ENCODE measurements at regions not wholly inside any gene's neighbourhood (a gene's known extent, or its start where the extent isn't known, plus 50 kb on each side); places are given as distances from the start of the nearest gene placed in this dataset.

GRCh38 chr3:4113811-4114522 is 189.2 kb upstream of the SETMAR start:
- no peak for TF ChIP-seq POLR2A (IDR thresholded peaks at IDR 0.05)
- no peak for TF ChIP-seq CTCF (IDR thresholded peaks at IDR 0.05)

Measured in tibial nerve (tissue), 3 donors.